Right ventricle myocardium inferior (tissue), 1 donor: ENCODE measurements at regions not wholly inside any gene's neighbourhood (a gene's known extent, or its start where the extent isn't known, plus 50 kb on each side); places are given as distances from the start of the nearest gene placed in this dataset.

Experiments used
- ATAC-seq: fragments of 200-7000 bp; cut with Tn5 transposase; one replicate; pipeline ENCODE4 v1.9.1; 2020; ENCODE audit warnings: mild to moderate bottlenecking, moderate library complexity
- DNase-seq: peaks from one replicate; pipeline ENCODE4 v3.0.0; 2021; ENCODE audit errors: missing footprints
- intact Hi-C: fragments of 100-400 bp; cut with DNase I; formaldehyde crosslinking; loops from one replicate; pipeline ENCODE4 v1.11.0; 2022
- donor health status: DM: no; HTN: yes; CAD: no; lungs with severe emphysema.

- ATAC-seq (peak; percentile 39), DNase-seq (no peak)
- intact Hi-C loops, result loop anchor here (5.0 kb wide), 1 partner anchor 75 kb away; no protein-coding TSS in a partner anchor
Measured at GRCh38 chr10:3987143-3987974, 202.3 kb upstream of the KLF6 start.

- intact Hi-C loops, result loop anchor here (5.0 kb wide), 1 partner anchor 74 kb away; no protein-coding TSS in a partner anchor
Measured at GRCh38 chr10:3986493-3987142, 201.6 kb upstream of the KLF6 start.

DNA sequence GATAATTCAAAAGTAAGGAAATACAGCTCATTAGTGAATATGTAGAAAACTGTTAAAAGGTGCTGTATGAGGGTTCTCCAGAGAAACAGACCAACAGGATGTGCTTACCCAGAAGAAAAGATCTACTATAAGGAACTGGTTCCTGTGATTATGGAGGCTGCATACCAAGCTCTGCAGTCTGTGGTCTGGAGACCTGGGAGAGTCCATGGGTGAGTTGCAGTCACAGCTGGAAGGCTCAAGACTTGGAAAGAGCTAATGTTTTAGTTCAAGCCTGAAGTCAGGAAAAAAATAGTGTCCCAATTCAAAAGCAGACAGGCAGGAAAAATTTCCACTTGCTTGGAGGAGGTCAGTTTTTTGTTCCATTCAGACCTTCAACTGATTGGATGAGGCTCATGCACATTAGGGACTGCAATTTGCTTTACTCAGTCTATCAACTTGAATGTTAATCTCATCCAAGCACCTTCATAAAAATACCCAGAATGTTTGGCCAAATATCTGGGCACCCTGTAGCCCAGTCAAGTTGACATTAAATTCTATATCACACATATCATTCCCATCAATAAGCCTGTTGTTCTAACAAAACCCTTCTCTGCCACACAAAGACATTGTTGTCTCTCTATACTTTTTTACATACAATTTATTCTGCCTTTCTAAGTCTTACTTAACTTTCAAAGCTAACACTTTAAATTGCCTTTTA is 197.9 kb upstream of the KLF6 start:
- DNase-seq (no peak), ATAC-seq (no peak)
- intact Hi-C loops, result no loop called here

More at GRCh38 chr10:3986493-3987142, 201.6 kb upstream of the KLF6 start:
- DNase-seq, result no peak
- peak; percentile 20 for ATAC-seq

DNA sequence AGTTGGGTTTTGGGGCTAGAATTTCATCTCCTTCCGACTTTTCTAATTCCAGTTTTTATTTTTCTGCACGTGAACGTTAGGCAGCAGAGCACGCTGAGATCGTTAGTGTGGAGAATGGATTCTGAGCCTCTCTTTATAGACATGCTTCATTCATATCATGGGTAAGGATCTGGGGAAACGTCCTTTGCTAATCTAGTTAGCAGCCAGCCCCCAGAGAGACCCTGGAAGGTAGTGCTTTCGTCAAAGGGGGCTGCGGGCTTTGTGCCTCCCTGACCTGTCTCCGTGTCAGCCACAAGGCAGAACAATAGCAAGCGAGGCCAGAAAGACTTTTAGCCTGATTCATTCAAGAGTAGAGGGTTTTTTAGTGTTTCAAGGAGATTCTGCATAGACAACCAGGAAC is 196.3 kb upstream of the KLF6 start:
- intact Hi-C loops, result no loop called here
- ATAC-seq, result no peak

GRCh38 chr10:3980660-3981059 is 195.7 kb upstream of the KLF6 start:
- DNase-seq, result no peak
- no peak for ATAC-seq
- intact Hi-C loops, result no loop called here

More for the DNA sequence above, 196.3 kb upstream of the KLF6 start:
- DNase-seq, result no peak

- intact Hi-C loops, result no loop called here
- DNase-seq (no peak), ATAC-seq (no peak)
Measured at GRCh38 chr10:3980144-3980543, 195.1 kb upstream of the KLF6 start.

DNA sequence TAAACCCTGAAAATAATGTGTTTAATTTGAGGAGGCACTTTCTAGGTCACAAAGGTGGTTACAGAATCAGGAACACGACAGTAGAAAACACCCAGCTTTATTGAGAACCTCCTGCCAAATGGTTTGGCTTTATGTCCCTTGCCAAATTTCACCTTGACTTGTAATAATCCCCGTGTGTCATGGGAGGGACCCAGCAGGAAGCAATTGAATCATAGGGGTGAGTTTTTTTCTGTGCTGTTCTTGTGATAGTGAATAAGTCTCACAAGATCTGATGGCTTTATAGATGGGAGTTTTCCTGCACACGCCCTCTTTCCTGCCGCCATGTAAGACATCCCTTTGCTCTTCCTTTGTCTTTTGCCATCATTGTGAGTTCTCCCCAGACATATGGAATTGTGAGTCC is 193.8 kb upstream of the KLF6 start:
- ATAC-seq (no peak), DNase-seq (no peak)
- intact Hi-C loops, result no loop called here

- ATAC-seq (no peak), DNase-seq (no peak)
- intact Hi-C loops, result no loop called here
Measured at GRCh38 chr10:3978174-3978573, 193.2 kb upstream of the KLF6 start.

DNA sequence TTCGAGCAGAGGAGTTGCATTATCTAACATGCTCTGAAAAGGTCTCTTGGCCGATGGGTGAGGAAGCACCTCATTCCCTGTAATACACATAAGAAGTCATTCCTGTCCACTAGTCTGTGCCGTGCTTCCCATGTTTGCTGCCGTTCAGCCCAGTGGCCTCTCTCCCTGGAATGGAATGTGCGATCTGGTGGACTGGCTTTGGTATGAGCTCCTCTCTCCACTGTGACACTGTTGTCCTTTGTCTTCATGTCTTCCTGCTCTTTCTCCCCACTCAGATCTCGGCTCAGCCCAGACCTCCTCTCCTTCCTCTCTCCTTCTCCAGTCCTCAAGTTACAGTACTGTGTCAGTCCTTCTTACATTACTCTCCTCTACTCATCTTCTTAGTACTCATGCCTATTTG is 192.8 kb upstream of the KLF6 start:
- DNase-seq (no peak), ATAC-seq (no peak)
- intact Hi-C loops, result no loop called here

DNA sequence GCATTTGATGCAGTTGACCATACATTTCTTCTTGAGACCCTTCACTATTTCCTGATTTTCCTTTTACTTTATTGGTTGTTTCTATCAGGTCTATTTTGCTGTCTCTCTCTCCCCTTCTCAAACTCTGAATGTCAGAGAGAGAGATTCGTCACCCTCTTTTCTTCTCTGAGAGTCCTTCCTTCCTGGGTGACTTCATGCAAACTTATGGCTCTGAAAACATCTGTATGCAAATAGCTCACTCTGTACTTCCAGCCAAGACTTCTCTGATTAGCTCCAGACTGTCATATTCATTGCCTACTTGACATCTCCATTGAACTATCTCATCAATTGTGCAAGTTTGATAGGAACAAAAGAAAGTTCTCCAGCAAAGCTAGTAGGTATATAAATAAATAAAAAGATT is 191.7 kb upstream of the KLF6 start:
- ATAC-seq (no peak), DNase-seq (no peak)
- intact Hi-C loops, result no loop called here

GRCh38 chr10:3976171-3976570 is 191.2 kb upstream of the KLF6 start:
- DNase-seq (no peak), ATAC-seq (no peak)
- intact Hi-C loops, result no loop called here

GRCh38 chr10:3975016-3975415 is 190.0 kb upstream of the KLF6 start:
- ATAC-seq, result peak; percentile 89
- no peak for DNase-seq
- intact Hi-C loops, result no loop called here

DNA sequence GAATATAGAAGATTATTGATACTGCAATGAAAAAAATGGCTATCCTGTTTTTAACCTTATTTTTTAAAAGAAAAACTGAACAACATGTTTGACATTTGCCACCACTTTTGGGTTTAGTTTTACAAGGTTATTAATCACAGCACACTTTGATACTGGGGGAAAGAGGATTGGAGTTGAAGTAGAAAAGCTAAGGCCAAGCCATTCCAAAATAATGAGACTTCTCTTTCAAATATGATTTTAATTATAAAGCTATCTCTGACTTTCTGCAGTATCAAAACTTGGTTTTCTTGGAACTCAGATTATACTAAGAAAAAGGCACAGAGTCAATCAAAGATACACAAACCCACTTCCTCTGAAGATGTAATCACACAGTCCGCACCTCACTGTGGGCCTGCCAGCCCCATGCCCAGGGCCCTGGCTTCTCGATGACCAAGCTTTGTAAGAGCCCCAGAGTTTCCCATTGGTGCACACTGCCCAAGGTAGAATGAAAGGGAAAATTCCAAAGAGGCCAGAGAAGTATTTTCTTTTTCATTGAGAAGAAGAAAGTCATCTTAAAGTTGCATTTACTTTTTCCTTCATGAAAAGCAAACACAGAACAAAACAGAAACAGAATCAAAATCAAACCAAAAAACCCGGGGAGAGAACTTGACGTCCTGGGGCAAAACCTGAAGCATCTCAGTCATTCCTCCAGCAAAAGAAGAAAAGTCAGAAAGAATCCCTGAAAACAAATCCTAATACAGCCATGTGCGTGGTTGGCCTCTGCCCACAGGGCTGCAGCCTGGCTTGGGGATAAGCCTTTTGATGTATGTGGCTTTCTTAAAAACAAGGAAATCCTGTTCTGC is 187.7 kb upstream of the KLF6 start:
- ATAC-seq (no peak), DNase-seq (no peak)
- intact Hi-C loops, result no loop called here

DNA sequence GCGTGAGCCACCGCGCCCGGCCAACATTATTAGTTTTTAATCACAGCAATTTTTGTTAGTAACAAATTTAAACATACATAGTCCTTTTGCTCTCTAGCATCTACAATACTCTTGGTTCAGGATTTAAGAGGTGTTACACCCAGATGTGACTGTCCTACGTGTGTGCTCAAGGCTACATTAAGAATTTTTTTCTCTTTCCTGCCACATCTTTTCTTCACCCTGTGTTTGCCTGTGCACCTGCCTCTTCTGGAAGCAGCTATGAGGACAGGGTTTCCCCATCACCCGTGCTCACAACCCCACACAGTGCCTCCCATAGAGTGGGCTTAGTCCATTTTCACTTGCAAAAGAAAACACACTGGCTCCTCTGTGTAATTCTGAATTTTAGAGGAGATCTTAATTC is 186.7 kb upstream of the KLF6 start:
- no peak for ATAC-seq
- DNase-seq, result no peak
- intact Hi-C loops, result no loop called here

DNA sequence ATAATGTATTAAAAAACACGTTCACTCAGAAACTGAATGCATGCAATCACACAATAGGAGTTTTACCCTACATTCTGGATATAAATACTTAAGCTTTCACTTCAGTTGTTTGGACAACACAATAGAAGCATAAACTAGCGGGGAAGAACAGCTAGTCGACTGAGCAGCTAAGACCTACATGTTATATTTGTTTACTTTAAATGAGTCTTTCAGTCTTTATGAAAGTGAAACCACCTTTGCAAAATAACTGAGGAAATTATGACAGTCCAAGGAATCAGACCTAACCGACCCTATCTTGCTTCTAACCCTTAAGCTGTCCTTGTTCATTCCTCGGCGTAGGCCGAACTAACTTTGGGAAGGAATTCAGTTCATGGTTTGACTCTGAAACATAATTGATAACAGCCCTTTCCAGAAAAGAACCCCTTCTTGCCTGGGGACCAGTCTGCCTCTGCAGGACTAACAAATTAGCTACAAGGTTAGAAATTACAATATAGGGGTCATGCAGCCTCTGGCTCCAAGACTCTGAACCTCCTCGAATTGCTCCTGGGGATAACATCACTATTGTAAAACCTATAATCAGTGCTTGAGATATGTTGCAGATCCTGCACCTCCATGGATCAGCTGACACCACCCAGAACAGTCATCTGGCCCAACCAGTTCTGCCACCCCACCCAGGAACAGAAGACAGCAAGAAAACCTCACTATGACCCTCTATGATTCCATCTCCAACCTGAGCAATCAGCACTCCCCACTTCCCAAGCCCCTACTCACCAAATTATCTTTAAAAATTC is 185.1 kb upstream of the KLF6 start:
- intact Hi-C loops, result no loop called here
- no peak for ATAC-seq
- DNase-seq, result no peak

DNA sequence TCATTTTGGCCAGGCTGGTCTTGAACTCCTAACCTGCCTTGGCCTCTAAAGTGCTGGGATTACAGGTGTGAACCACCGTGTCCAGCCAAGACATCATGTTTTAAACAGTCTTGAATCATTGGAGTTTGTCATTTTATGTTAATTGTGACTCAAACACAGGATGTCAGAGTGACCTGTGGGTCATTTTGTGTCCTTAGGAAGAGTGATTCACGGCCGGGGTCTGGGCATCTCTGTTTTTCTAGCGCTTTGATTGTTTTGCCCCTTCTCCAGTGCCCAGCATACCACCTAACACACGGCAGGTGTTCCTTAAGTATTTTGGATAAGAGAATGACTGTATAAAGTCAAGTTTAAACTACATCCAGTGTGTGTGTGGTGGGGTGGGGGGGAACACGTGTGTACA is 183.7 kb upstream of the KLF6 start:
- intact Hi-C loops, result no loop called here
- DNase-seq (no peak), ATAC-seq (no peak)

DNA sequence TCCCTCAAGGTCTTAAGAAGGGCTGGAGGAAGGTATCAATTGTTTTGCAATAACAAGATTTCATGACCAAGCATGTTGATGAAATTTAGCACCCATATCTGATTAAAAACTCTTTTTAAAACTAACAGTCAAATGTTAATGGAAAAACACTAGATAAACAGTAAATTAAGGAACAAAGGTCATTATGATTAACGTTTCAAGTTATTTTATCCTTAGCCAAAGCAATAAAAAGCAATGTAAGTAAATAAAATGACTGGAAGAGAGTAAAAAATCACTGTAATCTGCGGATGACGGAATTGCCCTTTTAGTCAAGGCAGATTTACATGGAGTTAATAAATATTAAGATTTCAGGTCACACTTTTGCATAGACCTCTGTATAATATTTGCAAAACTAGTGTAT is 179.5 kb upstream of the KLF6 start:
- DNase-seq (no peak), ATAC-seq (no peak)
- intact Hi-C loops, result no loop called here

- no peak for DNase-seq
- ATAC-seq, result no peak
- intact Hi-C loops, result no loop called here
Measured at GRCh38 chr10:3963191-3963673, 178.2 kb upstream of the KLF6 start.
